ENCODE measurements at regions not wholly inside any gene's neighbourhood (a gene's known extent, or its start where the extent isn't known, plus 50 kb on each side); places are given as distances from the start of the nearest gene placed in this dataset.

DNA sequence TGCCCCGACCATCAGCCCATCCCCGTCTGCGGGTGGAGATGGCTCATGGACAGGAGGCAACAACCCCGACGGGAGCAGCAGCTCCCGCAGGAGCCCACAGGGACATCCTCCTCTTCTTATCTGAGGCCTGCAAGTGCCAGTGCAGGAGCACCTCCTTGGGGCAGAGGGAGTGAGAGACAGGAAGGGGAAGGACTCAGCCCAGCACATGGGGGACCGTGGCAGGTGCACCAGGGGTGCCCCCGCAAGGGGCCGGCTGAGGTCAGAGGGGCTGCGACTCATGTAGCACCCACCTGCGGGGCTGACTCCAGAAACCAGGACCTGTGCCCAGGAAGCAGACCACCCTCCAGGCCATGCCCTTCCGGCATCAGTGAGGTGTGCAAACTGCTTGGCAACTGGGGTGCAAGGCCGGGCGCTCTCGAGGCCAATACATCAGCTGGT, 259.8 kb upstream of the ADAMTS16 start:
- DNase-seq (ENCODE audit: low read depth): no peak

DNA sequence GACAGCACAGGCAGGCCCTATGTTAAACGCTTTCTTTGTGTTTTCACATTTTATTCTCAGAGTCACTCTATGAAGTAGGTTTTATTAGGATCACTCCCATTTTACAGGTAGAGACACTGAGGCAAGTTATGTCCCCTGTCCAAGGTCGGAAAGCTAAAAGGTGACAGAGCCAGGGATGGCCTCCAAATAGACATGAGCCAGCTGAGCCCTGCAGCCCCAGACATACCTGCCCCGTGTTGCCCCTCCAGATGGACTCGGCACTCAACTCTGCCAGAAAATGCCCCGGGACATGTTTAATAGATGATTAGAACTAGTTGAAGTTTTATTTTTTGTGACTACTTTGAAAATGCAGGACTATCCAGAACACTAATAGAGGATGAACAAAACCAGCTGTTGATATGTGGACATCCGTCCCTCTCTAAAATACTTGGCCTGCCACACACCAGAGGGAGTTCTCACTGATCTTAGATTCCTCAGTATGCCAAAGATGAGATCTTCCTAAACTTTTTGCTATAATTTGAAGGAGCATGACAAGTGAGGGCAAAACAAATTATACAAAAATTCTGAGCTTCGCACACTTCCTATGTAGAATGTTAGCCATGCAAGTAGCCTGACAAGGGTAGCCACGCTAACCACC, 258.6 kb upstream of the ADAMTS16 start:
- DNase-seq (ENCODE audit: low read depth): no peak

- no peak for DNase-seq (ENCODE audit: low read depth)
Observed at GRCh38 chr5:4882186-4882585, 257.9 kb upstream of the ADAMTS16 start.

DNA sequence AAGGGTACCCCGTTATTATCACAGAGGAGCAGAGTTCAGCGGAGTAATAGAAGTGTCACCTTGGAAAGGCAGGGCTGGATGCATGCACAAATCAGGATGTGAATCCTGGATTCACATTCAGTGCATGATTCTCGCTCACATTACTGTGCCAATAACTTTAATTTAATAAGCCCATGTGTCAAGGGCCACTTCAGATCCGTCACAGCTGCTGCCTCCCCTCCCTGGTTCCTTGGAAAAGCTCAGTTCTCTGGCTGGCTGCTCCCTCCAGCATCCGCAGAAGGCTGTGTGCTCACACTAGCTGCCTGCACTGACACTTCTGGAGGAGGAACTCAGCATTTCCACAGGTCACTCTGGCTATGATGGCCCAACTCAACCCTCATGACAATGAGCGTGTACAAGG, 256.8 kb upstream of the ADAMTS16 start:
- no peak for DNase-seq (ENCODE audit: low read depth)

DNA sequence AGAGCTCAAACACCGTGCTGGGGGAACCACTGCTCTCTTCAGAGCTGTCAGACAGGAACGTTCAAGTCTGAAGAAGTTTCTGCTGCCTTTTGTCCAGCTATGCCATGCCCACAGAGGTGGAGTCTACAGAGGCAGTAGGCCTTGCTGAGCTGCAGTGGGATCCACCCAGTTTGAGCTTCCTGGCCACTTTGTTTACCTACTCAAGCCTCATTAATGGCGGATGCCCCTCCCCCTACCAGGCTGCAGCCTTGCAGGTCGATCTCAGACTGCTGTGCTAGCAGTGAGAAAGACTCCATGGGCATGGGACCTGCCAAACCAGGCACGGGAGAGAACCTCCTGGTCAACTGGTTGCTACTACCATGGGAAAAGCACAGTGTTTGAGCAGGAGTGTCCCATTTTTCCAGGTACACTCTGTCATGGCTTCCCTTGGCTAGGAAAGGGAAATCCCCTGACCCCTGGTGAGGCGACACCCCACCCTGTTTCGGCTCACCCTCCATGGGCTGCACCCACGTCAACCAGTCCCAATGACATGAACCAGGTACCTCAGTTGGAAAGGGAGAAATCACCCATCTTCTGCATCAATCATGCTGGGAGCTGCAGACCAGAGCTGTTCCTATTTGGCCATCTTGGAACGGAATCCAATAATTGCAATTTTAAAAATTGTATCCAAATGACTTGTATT, 246.9 kb upstream of the ADAMTS16 start:
- DNase-seq (ENCODE audit: low read depth): no peak

- no peak for DNase-seq (ENCODE audit: low read depth)
Observed at GRCh38 chr5:4896328-4896727, 243.8 kb upstream of the ADAMTS16 start.

- no peak for DNase-seq (ENCODE audit: low read depth)
Observed at GRCh38 chr5:4901305-4901811, 238.8 kb upstream of the ADAMTS16 start.

DNA sequence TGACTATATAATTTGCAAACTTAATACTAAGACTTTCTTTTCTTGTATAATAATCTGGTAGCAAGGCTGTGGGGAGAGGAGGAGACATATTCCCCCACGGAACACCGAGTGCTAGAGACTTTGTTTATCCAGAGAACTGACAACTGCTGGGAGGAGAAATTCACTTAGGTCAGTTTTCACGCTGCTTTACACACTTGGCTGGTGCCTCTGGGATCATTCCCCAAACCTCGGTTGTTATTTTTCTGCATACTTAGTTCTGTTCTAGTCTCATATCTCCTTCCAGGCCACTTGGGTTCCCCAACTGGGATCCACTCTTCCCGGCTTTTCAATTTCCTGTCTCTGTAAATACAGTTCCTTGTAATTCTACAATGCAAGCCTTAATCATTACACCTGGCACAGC, 238.2 kb upstream of the ADAMTS16 start:
- no peak for DNase-seq (ENCODE audit: low read depth)

GRCh38 chr5:4905674-4906520, 234.2 kb upstream of the ADAMTS16 start:
- no peak for DNase-seq (ENCODE audit: low read depth)

DNA sequence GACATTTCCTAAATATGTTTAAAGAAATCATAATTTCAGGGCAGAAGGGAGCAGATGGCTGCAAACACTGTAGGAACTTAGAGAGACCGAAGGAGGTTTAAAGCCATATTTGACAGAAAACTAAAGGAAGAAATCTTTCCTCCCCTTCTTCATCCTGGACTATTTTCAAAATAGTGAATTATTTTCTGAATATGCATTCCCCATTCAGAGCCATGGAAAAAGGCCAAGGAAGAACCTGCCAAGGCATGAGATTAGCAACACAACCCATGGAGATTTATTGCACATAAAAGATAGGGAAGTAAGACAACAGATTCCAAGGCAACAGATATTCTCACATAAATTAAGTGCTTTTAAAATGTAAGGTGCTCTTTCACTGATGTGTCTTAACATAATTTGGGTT, 233.3 kb upstream of the ADAMTS16 start:
- DNase-seq (ENCODE audit: low read depth): no peak

DNA sequence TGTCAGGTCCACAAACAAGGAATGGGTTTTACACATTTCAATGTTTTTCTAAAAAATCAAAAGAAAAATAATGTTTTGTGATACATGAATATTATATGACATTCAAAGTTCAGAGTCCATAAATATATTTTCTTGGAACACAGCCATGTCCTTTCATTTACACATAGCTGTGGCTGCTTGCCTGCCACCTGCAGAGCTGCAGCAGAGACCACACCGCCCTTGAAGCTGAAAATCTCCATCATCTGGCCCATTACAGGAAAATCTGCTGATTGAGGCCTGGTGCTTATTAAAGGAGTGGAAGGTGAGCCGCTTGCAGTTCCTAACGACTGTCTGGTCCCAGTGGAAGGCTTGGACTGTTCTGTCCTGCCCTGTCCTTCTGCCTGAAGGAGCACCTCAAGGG, 232.6 kb upstream of the ADAMTS16 start:
- DNase-seq (ENCODE audit: low read depth): no peak

DNA sequence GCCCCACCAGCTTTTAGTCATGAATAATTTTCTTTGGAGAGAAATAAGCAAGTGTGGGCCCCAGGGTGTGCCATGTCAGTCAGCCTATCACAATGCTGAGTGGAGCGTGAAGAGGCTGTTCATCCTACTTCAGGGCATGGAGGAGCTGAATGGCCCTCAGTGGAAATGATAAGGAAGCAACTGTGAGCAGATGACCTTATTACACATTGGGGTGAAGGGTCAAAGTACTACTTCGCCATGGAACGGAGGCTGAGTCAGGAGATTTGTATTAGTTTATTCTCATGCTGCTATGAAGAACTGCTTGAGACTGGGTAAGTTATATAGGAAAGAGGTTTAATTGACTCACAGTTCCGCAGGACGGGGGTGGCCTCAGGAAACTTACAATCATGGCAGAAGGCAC, 231.0 kb upstream of the ADAMTS16 start:
- no peak for DNase-seq (ENCODE audit: low read depth)

DNA sequence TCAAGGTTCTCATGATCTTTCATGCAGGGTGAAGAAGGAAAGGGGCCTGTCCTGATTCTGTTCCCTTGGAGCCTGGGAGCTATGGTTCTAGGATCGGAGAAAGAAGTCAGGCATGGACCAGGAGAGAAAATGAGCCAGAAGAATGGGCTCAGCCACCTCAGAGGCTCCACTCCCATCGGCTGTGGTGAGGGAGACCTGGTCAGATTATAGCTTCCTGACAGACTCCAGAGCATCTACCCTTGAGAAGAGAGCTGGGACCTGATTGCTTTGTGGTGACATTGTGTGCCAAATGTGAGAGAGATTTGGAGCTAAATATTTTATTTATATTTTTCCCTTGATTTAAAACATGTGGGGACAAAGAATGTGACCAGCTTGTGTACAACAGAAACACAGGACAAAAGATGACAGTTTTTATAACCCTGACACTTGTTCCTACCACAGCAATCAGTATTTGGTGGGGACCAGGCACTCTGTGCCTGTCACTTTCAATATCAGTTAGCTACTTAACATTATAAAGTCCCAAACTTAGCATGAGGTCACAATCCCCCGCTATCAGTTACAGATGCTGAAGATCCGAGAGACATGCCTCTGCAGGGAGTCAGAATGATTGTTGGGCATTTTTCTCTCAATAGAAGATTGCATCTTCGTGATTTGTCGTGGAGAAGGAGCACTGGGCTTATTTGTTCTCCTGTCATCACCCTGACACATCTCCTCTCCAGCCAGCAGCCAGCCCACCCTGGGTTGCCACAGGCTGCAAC, 228.3 kb upstream of the ADAMTS16 start:
- no peak for DNase-seq (ENCODE audit: low read depth)

GRCh38 chr5:4921929-4922328, 218.2 kb upstream of the ADAMTS16 start:
- DNase-seq (ENCODE audit: low read depth): no peak

- DNase-seq (ENCODE audit: low read depth): peak; percentile 15
Observed at GRCh38 chr5:4924577-4924976, 215.6 kb upstream of the ADAMTS16 start.

- no peak for DNase-seq (ENCODE audit: low read depth)
Observed at GRCh38 chr5:4927097-4927496, 213.0 kb upstream of the ADAMTS16 start.

DNA sequence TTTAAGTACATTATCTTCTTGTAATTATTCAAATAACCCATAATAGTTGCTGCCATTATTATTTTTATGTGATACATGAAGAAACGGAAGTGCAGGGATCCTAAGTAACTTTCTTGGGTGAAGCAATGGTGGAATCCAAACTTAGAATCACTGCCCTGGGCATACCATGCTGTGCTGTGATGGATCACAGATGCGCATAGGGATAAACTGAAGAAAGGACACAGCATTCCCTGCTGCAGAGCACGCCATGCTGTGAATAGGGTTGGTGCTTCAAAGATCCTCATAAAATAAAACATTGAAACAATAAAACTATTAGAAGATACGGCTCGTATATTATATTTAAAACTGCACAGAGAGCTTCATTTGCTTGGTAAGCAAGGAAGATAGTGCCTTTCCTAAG, 211.7 kb upstream of the ADAMTS16 start:
- no peak for DNase-seq (ENCODE audit: low read depth)

GRCh38 chr5:4929092-4929655, 211.0 kb upstream of the ADAMTS16 start:
- DNase-seq (ENCODE audit: low read depth): no peak

DNA sequence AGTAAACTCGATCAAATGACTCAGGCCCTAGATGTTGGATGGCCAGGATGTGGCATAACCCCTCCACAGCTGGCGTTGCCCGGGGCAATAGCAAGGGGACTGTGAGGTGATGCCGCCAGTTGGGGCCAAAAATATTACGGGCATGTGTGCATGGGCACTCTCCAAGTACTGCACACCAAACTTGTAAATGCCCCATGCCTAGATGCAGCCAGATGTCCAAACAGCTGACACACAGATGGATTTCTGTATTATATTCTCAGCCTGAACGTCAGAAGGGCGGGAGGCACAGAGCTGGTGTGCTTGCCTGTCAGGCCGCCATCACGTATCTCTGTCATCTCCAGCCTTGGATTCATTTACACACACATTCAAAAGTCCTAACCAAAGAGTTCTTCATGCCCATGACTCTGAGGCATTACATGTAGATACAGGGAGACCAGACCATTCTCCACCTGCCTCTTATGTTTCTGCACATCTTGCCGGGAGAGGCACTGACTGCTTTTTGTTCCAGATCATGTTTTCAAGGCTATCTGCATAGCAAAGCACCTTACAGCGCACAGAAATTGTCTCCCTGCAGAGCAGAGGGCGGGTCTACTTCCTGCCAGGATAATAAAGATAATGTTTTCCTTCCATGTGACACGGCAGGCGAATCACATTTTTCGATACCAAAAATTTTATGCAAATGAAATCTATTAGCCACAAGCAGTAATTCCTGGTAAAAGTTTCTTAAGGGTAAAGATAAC, 200.9 kb upstream of the ADAMTS16 start:
- DNase-seq (ENCODE audit: low read depth): no peak

DNA sequence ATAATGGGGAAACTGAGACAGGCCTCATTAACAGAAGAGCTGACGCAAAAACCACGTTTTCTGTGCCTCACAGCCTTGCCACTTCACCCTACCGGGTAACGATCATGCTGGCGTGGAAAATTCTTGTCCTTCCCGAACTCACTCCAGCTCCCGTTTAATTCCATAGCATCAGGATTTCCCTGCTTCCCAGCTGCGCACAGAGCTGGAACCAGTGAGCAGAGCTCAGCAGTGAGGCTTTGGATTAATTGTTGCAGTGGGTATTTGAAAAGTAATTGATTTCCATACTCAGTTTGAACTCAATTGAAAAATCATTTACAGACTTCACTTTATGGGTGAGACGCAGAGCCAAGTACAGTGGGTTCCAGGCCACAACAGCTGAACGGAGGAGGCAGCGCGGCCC, 199.0 kb upstream of the ADAMTS16 start:
- no peak for DNase-seq (ENCODE audit: low read depth)

Measured in non-pigmented ciliary epithelial cell (primary cell).